Stomach (tissue), 4 donors: ENCODE measurements at regions not wholly inside any gene's neighbourhood (a gene's known extent, or its start where the extent isn't known, plus 50 kb on each side); places are given as distances from the start of the nearest gene placed in this dataset.

ENCODE experiments used
- CTCF ChIP-seq, 7 experiments: fragments of 450-650 bp in 4 of 7; fragments of 200-600 bp in 3 of 7; sonication (generic) in 3 of 7; IDR thresholded peaks; one replicate each; pipeline ENCODE4 v1.5.1; 2016 to 2019; ENCODE audit warnings: antibody characterized with exemption in 7 of 7, control low read depth in 2 of 7, mild to moderate bottlenecking in 1 of 7
- EP300 ChIP-seq: sonication (generic); formaldehyde crosslinking; IDR thresholded peaks from one replicate; pipeline ENCODE4 v1.6.1; 2017; ENCODE audit warnings: antibody characterized with exemption
- POLR2A ChIP-seq, 4 donors: fragments of 450-650 bp; IDR thresholded peaks; one replicate each; pipeline ENCODE4 v1.6.1; 2016; ENCODE audit warnings: antibody characterized with exemption in 4 of 4, control low read depth in 2 of 4, mild to moderate bottlenecking in 1 of 4, moderate library complexity in 1 of 4
- POLR2AphosphoS5 ChIP-seq, 3 donors: sonication (generic); formaldehyde crosslinking; IDR thresholded peaks; one replicate each; pipeline ENCODE4 v1.6.1; 2016; ENCODE audit warnings: antibody characterized with exemption in 3 of 3

GRCh38 chr7:25840209-25840792 lies 311.7 kb upstream of the NFE2L3 start:
- TF ChIP-seq EP300 (no peak), CTCF (IDR thresholded peaks at IDR 0.05) (no peak), POLR2AphosphoS5 (IDR thresholded peaks at IDR 0.05) (no peak), POLR2A (IDR thresholded peaks at IDR 0.05) (no peak)
